Inflammatory macrophage (primary cell): ENCODE measurements at regions not wholly inside any gene's neighbourhood (a gene's known extent, or its start where the extent isn't known, plus 50 kb on each side); places are given as distances from the start of the nearest gene placed in this dataset.
"Not testable (repeated sequence)": the region's sequence is repeated elsewhere in the genome, so short reads cannot be mapped to it uniquely, and the experiment has no call there.

Experiments used
- DNase-seq, 2 donors: peaks; one replicate each; pipeline ENCODE4 v3.0.0-alpha.2; 2020 to 2022

- no peak for DNase-seq
Observed at GRCh38 chr4:125760201-125760819, 445.6 kb downstream of the FAT4 start.

GRCh38 chr4:125760956-125761355 lies 446.2 kb downstream of the FAT4 start:
- no peak for DNase-seq

GRCh38 chr4:125762537-125762936 lies 447.8 kb downstream of the FAT4 start:
- no peak for DNase-seq

GRCh38 chr4:125765941-125766340 lies 451.2 kb downstream of the FAT4 start:
- no peak for DNase-seq

GRCh38 chr4:125770814-125771398 lies 456.2 kb downstream of the FAT4 start:
- no peak for DNase-seq

- DNase-seq, result no peak
Observed at GRCh38 chr4:125772680-125773079, 457.9 kb downstream of the FAT4 start.

GRCh38 chr4:125773502-125773901 lies 458.7 kb downstream of the FAT4 start:
- DNase-seq, result no peak

GRCh38 chr4:125773931-125774330 lies 459.2 kb downstream of the FAT4 start:
- no peak for DNase-seq

- no peak for DNase-seq
Observed at GRCh38 chr4:125776146-125776545, 461.4 kb downstream of the FAT4 start.

- DNase-seq, result no peak
Observed at GRCh38 chr4:125780164-125780563, 465.4 kb downstream of the FAT4 start.

- no peak for DNase-seq
Observed at GRCh38 chr4:125780747-125781146, 466.0 kb downstream of the FAT4 start.

- DNase-seq, result no peak
Observed at GRCh38 chr4:125781651-125782050, 466.9 kb downstream of the FAT4 start.

GRCh38 chr4:125784741-125785140 lies 470.0 kb downstream of the FAT4 start:
- no peak for DNase-seq

GRCh38 chr4:125787707-125788106 lies 473.0 kb downstream of the FAT4 start:
- no peak for DNase-seq

GRCh38 chr4:125789023-125789422 lies 474.3 kb downstream of the FAT4 start:
- no peak for DNase-seq

GRCh38 chr4:125791896-125792295 lies 477.1 kb downstream of the FAT4 start:
- DNase-seq, result no peak

- DNase-seq, result no peak
Observed at GRCh38 chr4:125794989-125795388, 480.2 kb downstream of the FAT4 start.

GRCh38 chr4:125796138-125796537 lies 481.4 kb downstream of the FAT4 start:
- DNase-seq, result no peak

- DNase-seq, result not testable (repeated sequence)
Observed at GRCh38 chr4:125797621-125798020, 482.9 kb downstream of the FAT4 start.

- DNase-seq, result no peak
Observed at GRCh38 chr4:125801373-125801772, 486.6 kb downstream of the FAT4 start.

GRCh38 chr4:125801924-125802323 lies 487.2 kb downstream of the FAT4 start:
- no peak for DNase-seq

GRCh38 chr4:125808022-125808421 lies 493.3 kb downstream of the FAT4 start:
- no peak for DNase-seq

GRCh38 chr4:125808570-125808969 lies 493.8 kb downstream of the FAT4 start:
- no peak for DNase-seq

GRCh38 chr4:125811892-125812291 lies 497.1 kb downstream of the FAT4 start:
- DNase-seq, result no peak
